ENCODE measurements at regions not wholly inside any gene's neighbourhood (a gene's known extent, or its start where the extent isn't known, plus 50 kb on each side); places are given as distances from the start of the nearest gene placed in this dataset.

DNA sequence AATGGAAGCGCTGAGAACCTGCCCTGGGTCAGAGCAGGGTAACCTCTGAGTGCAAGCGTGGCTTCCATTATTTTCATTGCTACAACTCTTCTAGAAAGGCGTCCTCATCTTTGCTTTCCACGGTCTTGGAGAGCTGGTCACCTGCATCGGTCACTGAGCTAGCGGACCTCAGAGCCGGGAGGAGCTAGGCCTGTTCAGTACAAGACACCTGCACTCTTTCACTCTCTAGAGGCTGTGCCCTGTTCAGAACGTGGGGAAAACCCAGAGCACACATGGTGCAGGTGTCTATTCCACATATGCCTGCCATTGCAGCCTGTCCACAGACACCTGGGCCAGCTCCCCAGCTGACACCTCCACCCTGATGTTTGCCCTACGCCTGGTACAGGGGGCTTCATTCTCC is 147.8 kb upstream of the IRX2 start:
- Histone ChIP-seq H3K4me1 (ENCODE audit: control insufficient read depth, insufficient read depth, low read length) (no peaks in the 10 kb centered on the region), H3K36me3 (ENCODE audit: control insufficient read depth in 2 of 2, insufficient read depth in 2 of 2, low read length in 1 of 2) (no peaks in the 10 kb centered on the region), H3K27me3 (replicated peaks in 1 of 2; ENCODE audit: control insufficient read depth in 2 of 2, insufficient read depth in 2 of 2, low read length in 1 of 2) (no peaks in the 10 kb centered on the region), H3K9ac (ENCODE audit: control insufficient read depth, insufficient read depth, low read length) (no peak overlapping the region), H3K4me3 (no peak overlapping the region), H3K9me3 (replicated peaks; ENCODE audit: control insufficient read depth, insufficient read depth, low read length) (no peaks in the 10 kb centered on the region; the same call in 2 of the 3 replicates), H2AFZ (ENCODE audit: control insufficient read depth, low read depth, low read length) (no peak overlapping the region), H3K79me2 (ENCODE audit: control insufficient read depth, insufficient read depth, low read length) (no peaks in the 10 kb centered on the region), H4K20me1 (ENCODE audit: control insufficient read depth, insufficient read depth) (no peaks in the 10 kb centered on the region), H3K27ac (ENCODE audit: control insufficient read depth, insufficient read depth) (no peak overlapping the region), H3K4me2 (ENCODE audit: control insufficient read depth, insufficient read depth) (no peak overlapping the region)
- ChIA-PET SMC1A (ENCODE audit: uncharacterized antibody, unreplicated experiment) (no interaction called here), POLR2A (no interaction called here), CTCF (no interaction called here), RAD21 (ENCODE audit: unreplicated experiment) (no interaction called here)
- WGBS (ENCODE audit: insufficient coverage, insufficient replicate concordance, low lambda C conversion rate, missing lambda C conversion rate) = 23% methylated on average over 9 of the region's 9 CpGs
- BruUV-seq (replicated peaks) = no TSS peak
- TF ChIP-seq, protein P1, sequence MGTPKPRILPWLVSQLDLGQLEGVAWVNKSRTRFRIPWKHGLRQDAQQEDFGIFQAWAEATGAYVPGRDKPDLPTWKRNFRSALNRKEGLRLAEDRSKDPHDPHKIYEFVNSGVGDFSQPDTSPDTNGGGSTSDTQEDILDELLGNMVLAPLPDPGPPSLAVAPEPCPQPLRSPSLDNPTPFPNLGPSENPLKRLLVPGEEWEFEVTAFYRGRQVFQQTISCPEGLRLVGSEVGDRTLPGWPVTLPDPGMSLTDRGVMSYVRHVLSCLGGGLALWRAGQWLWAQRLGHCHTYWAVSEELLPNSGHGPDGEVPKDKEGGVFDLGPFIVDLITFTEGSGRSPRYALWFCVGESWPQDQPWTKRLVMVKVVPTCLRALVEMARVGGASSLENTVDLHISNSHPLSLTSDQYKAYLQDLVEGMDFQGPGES (IDR thresholded peaks at IDR 0.05) = no peak
- TF ChIP-seq HDGF (IDR thresholded peaks at IDR 0.05) (no peak), ZNF217 (IDR thresholded peaks at IDR 0.05) (no peak), TCF12 (IDR thresholded peaks at IDR 0.05; ENCODE audit: low read depth, low read length) (no peak), TCF7 (IDR thresholded peaks at IDR 0.05; ENCODE audit: borderline replicate concordance) (no peak), NFYA (IDR thresholded peaks at IDR 0.05; ENCODE audit: borderline replicate concordance, low read depth, low read length) (no peak), SIN3A (IDR thresholded peaks at IDR 0.05; ENCODE audit: low read depth, low read length) (no peak), HDAC2 (IDR thresholded peaks at IDR 0.05) (no peak), STAT3 (IDR thresholded peaks at IDR 0.05; ENCODE audit: low read depth, low read length) (no peak), IKZF1 (conservative IDR thresholded peaks at IDR 0.05) (no peak)
- TF ChIP-seq, protein P2, sequence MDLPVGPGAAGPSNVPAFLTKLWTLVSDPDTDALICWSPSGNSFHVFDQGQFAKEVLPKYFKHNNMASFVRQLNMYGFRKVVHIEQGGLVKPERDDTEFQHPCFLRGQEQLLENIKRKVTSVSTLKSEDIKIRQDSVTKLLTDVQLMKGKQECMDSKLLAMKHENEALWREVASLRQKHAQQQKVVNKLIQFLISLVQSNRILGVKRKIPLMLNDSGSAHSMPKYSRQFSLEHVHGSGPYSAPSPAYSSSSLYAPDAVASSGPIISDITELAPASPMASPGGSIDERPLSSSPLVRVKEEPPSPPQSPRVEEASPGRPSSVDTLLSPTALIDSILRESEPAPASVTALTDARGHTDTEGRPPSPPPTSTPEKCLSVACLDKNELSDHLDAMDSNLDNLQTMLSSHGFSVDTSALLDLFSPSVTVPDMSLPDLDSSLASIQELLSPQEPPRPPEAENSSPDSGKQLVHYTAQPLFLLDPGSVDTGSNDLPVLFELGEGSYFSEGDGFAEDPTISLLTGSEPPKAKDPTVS (IDR thresholded peaks at IDR 0.05; ENCODE audit: low read depth, low read length) = no peak
- TF ChIP-seq, protein P3, sequence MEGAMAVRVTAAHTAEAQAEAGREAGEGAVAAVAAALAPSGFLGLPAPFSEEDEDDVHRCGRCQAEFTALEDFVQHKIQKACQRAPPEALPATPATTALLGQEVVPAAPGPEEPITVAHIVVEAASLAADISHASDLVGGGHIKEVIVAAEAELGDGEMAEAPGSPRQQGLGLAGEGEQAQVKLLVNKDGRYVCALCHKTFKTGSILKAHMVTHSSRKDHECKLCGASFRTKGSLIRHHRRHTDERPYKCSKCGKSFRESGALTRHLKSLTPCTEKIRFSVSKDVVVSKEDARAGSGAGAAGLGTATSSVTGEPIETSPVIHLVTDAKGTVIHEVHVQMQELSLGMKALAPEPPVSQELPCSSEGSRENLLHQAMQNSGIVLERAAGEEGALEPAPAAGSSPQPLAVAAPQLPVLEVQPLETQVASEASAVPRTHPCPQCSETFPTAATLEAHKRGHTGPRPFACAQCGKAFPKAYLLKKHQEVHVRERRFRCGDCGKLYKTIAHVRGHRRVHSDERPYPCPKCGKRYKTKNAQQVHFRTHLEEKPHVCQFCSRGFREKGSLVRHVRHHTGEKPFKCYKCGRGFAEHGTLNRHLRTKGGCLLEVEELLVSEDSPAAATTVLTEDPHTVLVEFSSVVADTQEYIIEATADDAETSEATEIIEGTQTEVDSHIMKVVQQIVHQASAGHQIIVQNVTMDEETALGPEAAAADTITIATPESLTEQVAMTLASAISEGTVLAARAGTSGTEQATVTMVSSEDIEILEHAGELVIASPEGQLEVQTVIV (IDR thresholded peaks at IDR 0.05; ENCODE audit: borderline replicate concordance, partially characterized antibody) = no peak
- in situ Hi-C loops (cut with MboI) = no loop called here
- DNase-seq (ENCODE audit: low read depth, low spot score) (no peak), ATAC-seq (no peak), FAIRE-seq (no peak)
- intact Hi-C loops (cut with micrococcal nuclease; ENCODE audit: unreplicated experiment) = no loop called here
